Activated CD8-positive, alpha-beta T cell treated with anti-CD3 and anti-CD28 coated beads, Interleukin-2, amount 10 ng/mL, durations not matched to agents 7 days and 5 days (primary cell): ENCODE measurements at regions not wholly inside any gene's neighbourhood (a gene's known extent, or its start where the extent isn't known, plus 50 kb on each side); places are given as distances from the start of the nearest gene placed in this dataset.
A peak's percentile ranks its signal among the peaks of the same experiment; 100 is the strongest.

Source experiments
- ATAC-seq: fragments of 150-1000 bp; cut with Tn5 transposase; one replicate; pipeline ENCODE4 v1.10.0; 2021; ENCODE audit warnings: moderate library complexity
- CTCF ChIA-PET: fragments of 350-600 bp; sonication (Branson Sonifier 250); formaldehyde crosslinking; loops from one replicate; lab custom pipeline; 2021; ENCODE audit warnings: antibody characterized with exemption; lab: Charles Lee
- POLR2A ChIA-PET: fragments of 350-600 bp; sonication (Branson Sonifier 250); formaldehyde crosslinking; loops from one replicate; lab custom pipeline; 2021; ENCODE audit warnings: antibody characterized with exemption; lab: Charles Lee
- DNase-seq: peaks from one replicate; pipeline ENCODE4 v3.0.0-alpha.2; 2020
- H3K27ac Mint-ChIP-seq: one replicate; pipeline ENCODE4 v1.8.0; 2021; ENCODE audit warnings: mild to moderate bottlenecking, mixed read lengths
- H3K27me3 Mint-ChIP-seq: one replicate; pipeline ENCODE4 v1.8.0; 2021; ENCODE audit warnings: low read depth, mixed read lengths
- H3K36me3 Mint-ChIP-seq: one replicate; pipeline ENCODE4 v1.8.0; 2021; ENCODE audit warnings: low read depth, mixed read lengths
- H3K4me1 Mint-ChIP-seq: one replicate; pipeline ENCODE4 v1.8.0; 2021; ENCODE audit warnings: low read depth, mixed read lengths
- H3K4me3 Mint-ChIP-seq: one replicate; pipeline ENCODE4 v1.8.0; 2021; ENCODE audit warnings: mild to moderate bottlenecking, mixed read lengths
- H3K9me3 Mint-ChIP-seq: one replicate; pipeline ENCODE4 v1.8.0; 2022; ENCODE audit warnings: mixed read lengths; ENCODE audit not compliant: insufficient read depth

DNA sequence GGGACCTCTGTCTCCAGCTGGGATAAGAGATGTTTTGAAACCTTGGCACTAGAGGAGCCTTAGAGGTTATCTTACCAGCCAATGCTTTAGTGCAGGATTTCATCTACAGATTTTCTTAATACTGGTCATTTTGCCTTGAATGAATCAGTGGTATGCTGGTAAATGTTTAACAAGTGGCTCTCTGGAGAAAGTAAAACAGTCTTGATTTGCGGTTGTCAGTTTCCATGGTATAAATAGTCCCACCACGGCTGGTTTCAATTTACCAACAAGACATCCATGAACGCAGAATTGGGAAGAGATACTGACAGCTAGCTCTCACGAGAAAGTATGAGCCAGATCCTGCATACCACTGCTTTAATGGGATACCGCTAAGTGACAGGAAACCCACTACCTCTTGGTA lies 56.7 kb upstream of the CXCL14 start:
- Mint-ChIP-seq H3K27me3 (peaks cover 7% of the 10 kb centered on the region), H3K27ac (no peak overlapping the region), H3K4me3 (no peak overlapping the region)

DNA sequence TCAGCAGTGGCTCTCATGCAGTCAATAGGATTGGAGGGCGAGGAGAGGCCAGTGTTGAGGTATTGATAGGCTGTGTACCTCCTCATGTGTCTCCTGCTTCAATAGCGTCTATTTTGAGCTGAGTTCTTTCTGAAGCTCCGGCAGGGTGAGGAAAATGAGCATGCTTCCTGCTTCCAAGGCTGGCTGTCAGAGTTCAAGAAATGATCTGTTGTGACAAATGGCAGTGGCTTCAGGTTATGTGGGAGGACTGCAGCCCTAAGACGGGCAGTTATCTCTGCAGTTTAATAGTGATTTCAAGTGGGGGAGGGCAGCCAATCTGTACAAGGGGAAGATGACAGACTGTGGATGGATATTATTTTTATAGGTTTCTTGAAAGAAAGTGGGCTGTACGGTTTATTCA lies 54.0 kb upstream of the CXCL14 start:
- H3K27me3 Mint-ChIP-seq: peaks cover 5% of the 10 kb centered on the region
- H3K27ac Mint-ChIP-seq: no peak overlapping the region
- no peaks in the 10 kb centered on the region for H3K36me3 Mint-ChIP-seq
- no peak for DNase-seq
- H3K4me3 Mint-ChIP-seq: no peak overlapping the region
- H3K4me1 Mint-ChIP-seq: no peaks in the 10 kb centered on the region
- no peaks in the 10 kb centered on the region for H3K9me3 Mint-ChIP-seq
- ChIA-PET POLR2A (no interaction called here), CTCF (interaction anchor here (1.0 kb wide), 1 partner anchor 72 kb away, joined by 3 read pairs; no protein-coding TSS in a partner anchor)
- ATAC-seq: no peak

More for the DNA sequence above, 56.7 kb upstream of the CXCL14 start:
- no peaks in the 10 kb centered on the region for H3K9me3 Mint-ChIP-seq
- CTCF ChIA-PET: no interaction called here
- POLR2A ChIA-PET: no interaction called here
- DNase-seq (peak; percentile 7), ATAC-seq (no peak)
- H3K36me3 Mint-ChIP-seq: no peaks in the 10 kb centered on the region
- H3K4me1 Mint-ChIP-seq: no peaks in the 10 kb centered on the region

DNA sequence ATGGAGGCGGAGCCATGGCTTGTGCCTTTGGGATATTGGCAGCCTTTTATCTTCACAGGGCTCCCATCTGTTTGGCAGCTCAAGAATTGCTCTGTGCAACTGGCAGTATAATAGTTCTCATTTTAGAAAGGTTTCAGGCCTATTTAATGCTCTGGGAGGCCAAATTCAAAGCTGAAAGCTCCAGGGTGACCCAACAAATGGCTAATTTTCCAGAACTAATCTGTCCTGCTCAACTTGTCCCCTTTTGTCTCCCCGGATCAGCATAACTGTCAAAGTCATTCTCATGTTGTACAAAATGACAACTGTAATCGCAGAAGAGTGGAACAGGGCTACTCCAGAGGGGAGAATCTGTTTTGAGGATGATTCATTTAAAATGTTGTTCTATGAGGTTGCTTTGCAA lies 52.6 kb upstream of the CXCL14 start:
- H3K4me3 Mint-ChIP-seq: no peak overlapping the region
- CTCF ChIA-PET: no interaction called here
- no peak for ATAC-seq

DNA sequence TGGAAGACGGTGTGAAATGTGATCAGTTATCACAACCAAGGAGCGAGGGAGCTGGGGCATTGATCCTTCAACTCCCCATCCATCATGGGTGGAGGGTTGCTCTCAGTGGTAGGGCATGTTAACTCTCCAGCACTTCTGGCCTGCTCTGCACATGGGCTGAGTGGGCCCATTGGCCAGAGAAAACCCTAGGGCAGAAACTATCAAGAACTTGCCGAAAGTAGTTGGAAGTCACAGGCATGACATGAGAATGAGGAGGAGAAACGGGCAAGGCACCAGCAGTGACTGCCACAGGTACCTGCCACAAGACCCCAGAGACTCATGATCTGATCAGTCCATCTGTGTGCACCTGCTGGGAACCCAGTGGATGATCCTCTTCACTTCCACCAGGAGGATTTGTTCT lies 50.9 kb upstream of the CXCL14 start:
- H3K4me3 Mint-ChIP-seq: no peak overlapping the region
- no peak overlapping the region for H3K27ac Mint-ChIP-seq
- no peak for ATAC-seq
- no peaks in the 10 kb centered on the region for H3K27me3 Mint-ChIP-seq
- H3K36me3 Mint-ChIP-seq: no peaks in the 10 kb centered on the region
- H3K9me3 Mint-ChIP-seq: no peaks in the 10 kb centered on the region
- ChIA-PET CTCF (no interaction called here), POLR2A (no interaction called here)
- peak; percentile 2 for DNase-seq
- H3K4me1 Mint-ChIP-seq: no peaks in the 10 kb centered on the region

More for the DNA sequence above, 52.6 kb upstream of the CXCL14 start:
- Mint-ChIP-seq H3K4me1 (no peaks in the 10 kb centered on the region), H3K27ac (no peak overlapping the region), H3K27me3 (no peaks in the 10 kb centered on the region), H3K36me3 (no peaks in the 10 kb centered on the region), H3K9me3 (no peaks in the 10 kb centered on the region)
- peak; percentile 9 for DNase-seq
- POLR2A ChIA-PET: no interaction called here

DNA sequence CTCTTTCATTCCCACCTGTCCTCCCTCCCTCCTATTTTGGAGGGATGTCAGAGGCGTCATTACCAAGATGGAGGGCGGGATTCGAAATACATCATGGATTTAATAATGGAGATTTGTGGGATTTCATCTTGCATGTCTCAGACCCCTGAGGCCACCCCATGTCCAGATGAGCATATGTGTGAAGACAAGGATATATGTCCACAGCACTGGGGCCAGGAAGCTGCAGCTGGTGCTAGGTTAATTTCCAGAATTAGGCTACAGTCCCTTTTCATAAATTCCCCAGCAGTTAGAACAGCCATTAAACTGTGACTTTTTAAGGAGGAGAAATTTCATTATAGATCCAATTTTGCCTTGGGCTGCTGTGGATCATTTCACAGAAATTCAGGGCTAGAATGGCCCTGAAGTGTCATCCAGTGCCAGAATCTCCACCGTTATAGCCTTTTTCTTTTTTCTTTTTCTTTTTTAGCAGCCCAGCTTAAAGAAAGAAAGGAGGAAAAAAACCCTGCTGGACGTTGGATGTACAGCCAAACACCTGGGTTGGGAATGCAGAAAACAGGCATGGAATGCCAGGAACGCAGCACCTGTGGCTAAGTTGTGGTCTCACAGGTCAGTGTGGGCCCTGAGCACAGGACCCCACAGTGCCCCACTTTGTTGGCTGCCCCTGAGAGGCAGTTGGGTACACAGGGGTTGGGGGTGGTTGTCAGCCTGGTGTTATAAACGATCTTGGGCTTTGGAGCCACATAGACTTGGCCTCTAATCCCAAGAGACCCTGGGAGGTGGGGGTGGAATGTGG lies 50.2 kb upstream of the CXCL14 start:
- ChIA-PET POLR2A (interaction anchor here (0.7 kb wide), 1 partner anchor 1960 kb away, joined by 4 read pairs; no protein-coding TSS in a partner anchor), CTCF (no interaction called here)
- no peaks in the 10 kb centered on the region for H3K27me3 Mint-ChIP-seq
- no peak overlapping the region for H3K27ac Mint-ChIP-seq
- no peak overlapping the region for H3K4me3 Mint-ChIP-seq
- H3K9me3 Mint-ChIP-seq: no peaks in the 10 kb centered on the region
- no peaks in the 10 kb centered on the region for H3K36me3 Mint-ChIP-seq
- H3K4me1 Mint-ChIP-seq: no peaks in the 10 kb centered on the region
- DNase-seq (no peak), ATAC-seq (no peak)
